A549 (cell line): ENCODE measurements at regions not wholly inside any gene's neighbourhood (a gene's known extent, or its start where the extent isn't known, plus 50 kb on each side); places are given as distances from the start of the nearest gene placed in this dataset.
"Not testable (repeated sequence)": the region's sequence is repeated elsewhere in the genome, so short reads cannot be mapped to it uniquely, and the experiment has no call there.

Source experiments
- ATAC-seq, 2 experiments: fragments of 200-7000 bp in 1 of 2; fragments of >200 bp in 1 of 2; cut with Nextera tagmentation in 1 of 2; cut with Tn5 transposase in 1 of 2; 3 replicates each; pipeline versions ENCODE4 v1.8.0 to v1.9.1; 2018 to 2020; ENCODE audit warnings: mild to moderate bottlenecking in 1 of 2, moderate library complexity in 1 of 2
- CTCF ChIA-PET: fragments of 300-600 bp; sonication (Branson Sonifier 250); formaldehyde crosslinking; extraction: SDS; loops from one replicate; lab custom pipeline; 2021; ENCODE audit warnings: antibody characterized with exemption, inconsistent platforms; lab: Yijun Ruan, JAX
- POLR2A ChIA-PET: fragments of 350-600 bp; formaldehyde crosslinking; extraction: SDS; loops from one replicate; lab custom pipeline; 2021; ENCODE audit warnings: antibody characterized with exemption, inconsistent platforms; lab: Yijun Ruan, JAX
- DNase-seq, 2 experiments: peaks; one replicate each; pipeline versions ENCODE4 v3.0.0 to v3.0.0-alpha.2; 2011 to 2016; ENCODE audit warnings: low read depth in 1 of 2, low spot score in 1 of 2
- FAIRE-seq: peaks from 2 replicates; lab custom pipeline; 2011; peaks lifted over from hg19 to GRCh38; lab: Jason Lieb, UNC
- H3K27ac ChIP-seq, 2 experiments: fragments of >200 bp; sonication (Bioruptor Twin); formaldehyde crosslinking; 3 replicates each; pipeline ENCODE4 v1.5.1; 2016 to 2017
- H3K4me1 ChIP-seq: fragments of >200 bp; sonication (Bioruptor Twin); formaldehyde crosslinking; 3 replicates; pipeline ENCODE4 v1.6.1; 2016
- H3K4me2 ChIP-seq: fragments of >200 bp; sonication (Bioruptor Twin); formaldehyde crosslinking; 3 replicates; pipeline ENCODE4 v1.6.1; 2016
- H3K4me3 ChIP-seq: fragments of >200 bp; sonication (Bioruptor Twin); formaldehyde crosslinking; 3 replicates; pipeline ENCODE4 v1.5.1; 2016
- H3K9me3 ChIP-seq: fragments of >200 bp; sonication (Bioruptor Twin); formaldehyde crosslinking; 3 replicates; pipeline ENCODE4 v1.6.1; 2016
- ATOH8 ChIP-seq: fragments of 250-450 bp; sonication (Bioruptor Pico); IDR thresholded peaks from 2 replicates; pipeline ENCODE4 v1.5.0; 2020; ENCODE audit warnings: low read depth, mild to moderate bottlenecking, moderate library complexity
- CEBPB ChIP-seq, 2 experiments: fragments of >200 bp in 1 of 2; sonication (Bioruptor Twin) in 1 of 2; formaldehyde crosslinking in 1 of 2; IDR thresholded peaks; 2 replicates each; pipeline ENCODE4 v1.6.1; 2012 to 2016
- CHD4 ChIP-seq: fragments of 200-600 bp; sonication (generic); IDR thresholded peaks from 2 replicates; pipeline ENCODE4 v1.6.1; 2016; ENCODE audit warnings: antibody characterized with exemption, mild to moderate bottlenecking, borderline replicate concordance
- CTCF ChIP-seq: fragments of >200 bp; sonication (Bioruptor Twin); formaldehyde crosslinking; IDR thresholded peaks from 3 replicates; pipeline ENCODE4 v1.5.1; 2016
- EHF ChIP-seq: fragments of 250-450 bp; sonication (Bioruptor Pico); IDR thresholded peaks from 2 replicates; pipeline ENCODE4 v1.5.0; 2020; ENCODE audit warnings: mild to moderate bottlenecking
- ELK1 ChIP-seq: fragments of 150-350 bp; IDR thresholded peaks from 2 replicates; pipeline ENCODE4 v1.6.1; 2014; ENCODE audit warnings: low read depth, mild to moderate bottlenecking, low read length
- EP300 ChIP-seq, 2 experiments: fragments of >200 bp; sonication (Bioruptor Twin); formaldehyde crosslinking; IDR thresholded peaks; 2 replicates in 1 of 2; 3 replicates in 1 of 2; pipeline ENCODE4 v1.6.1; 2016 to 2017
- ESRRA ChIP-seq: fragments of 150-350 bp; IDR thresholded peaks from 2 replicates; pipeline ENCODE4 v1.6.1; 2014; ENCODE audit warnings: mild to moderate bottlenecking, low read length, borderline replicate concordance
- FOSL2 ChIP-seq, 2 experiments: fragments of 450-650 bp in 1 of 2; fragments of >200 bp in 1 of 2; sonication (Bioruptor Twin) in 1 of 2; formaldehyde crosslinking; IDR thresholded peaks; 2 replicates each; pipeline versions ENCODE4 v1.5.0 to v1.6.1; 2016 to 2020; ENCODE audit warnings: mild to moderate bottlenecking in 1 of 2, moderate library complexity in 1 of 2
- FOXS1 ChIP-seq: fragments of 250-450 bp; sonication (Bioruptor Pico); IDR thresholded peaks from 2 replicates; pipeline ENCODE4 v1.5.0; 2020; ENCODE audit warnings: mild to moderate bottlenecking, moderate library complexity
- HDAC2 ChIP-seq: fragments of 200-600 bp; sonication (generic); IDR thresholded peaks from 2 replicates; pipeline ENCODE4 v1.6.1; 2016
- HES2 ChIP-seq: fragments of >200 bp; sonication (Bioruptor Twin); formaldehyde crosslinking; IDR thresholded peaks from 2 replicates; pipeline ENCODE4 v1.6.1; 2016
- HEYL ChIP-seq: fragments of 250-450 bp; sonication (Bioruptor Pico); IDR thresholded peaks from 2 replicates; pipeline ENCODE4 v1.8.0; 2021; ENCODE audit warnings: mild to moderate bottlenecking, moderate library complexity
- HOXB5 ChIP-seq: fragments of 250-450 bp; sonication (Bioruptor Pico); IDR thresholded peaks from 2 replicates; pipeline ENCODE4 v1.5.0; 2020; ENCODE audit warnings: mild to moderate bottlenecking, moderate library complexity
- JUN ChIP-seq, 2 experiments: fragments of >200 bp; sonication (Bioruptor Twin); formaldehyde crosslinking; IDR thresholded peaks; 2 replicates in 1 of 2; 3 replicates in 1 of 2; pipeline ENCODE4 v1.6.1; 2016 to 2017
- MAFK ChIP-seq: fragments of 450-650 bp; IDR thresholded peaks from 2 replicates; pipeline ENCODE4 v1.6.1; 2014; ENCODE audit not compliant: partially characterized antibody
- NFE2L2 ChIP-seq: fragments of 150-350 bp; conservative IDR thresholded peaks from 2 replicates; pipeline ENCODE4 v1.6.1; 2014; ENCODE audit warnings: low read length
- PBX3 ChIP-seq: IDR thresholded peaks from 2 replicates; pipeline ENCODE4 v1.6.1; 2012
- TFCP2L1 ChIP-seq: fragments of 250-450 bp; sonication (Bioruptor Pico); IDR thresholded peaks from 2 replicates; pipeline ENCODE4 v1.5.0; 2021; ENCODE audit warnings: mild to moderate bottlenecking
- USF2 ChIP-seq: fragments of 450-650 bp; IDR thresholded peaks from 2 replicates; pipeline ENCODE4 v1.6.1; 2014; ENCODE audit warnings: antibody characterized with exemption
- WGBS: methylation state at CpG from one replicate; pipeline ENCODE4 v1.1.6; 2017; ENCODE audit errors: missing lambda C conversion rate; 5-methylcytosine and 5-hydroxymethylcytosine counted together

- CTCF ChIA-PET: no interaction called here
These were observed 84.8 kb upstream of the ZFP42 start for GRCh38 chr4:187910741-187911140.

GRCh38 chr4:187915406-187915805 is 80.2 kb upstream of the ZFP42 start:
- H3K9me3 ChIP-seq, ATAC-seq, H3K4me2 ChIP-seq, H3K27ac ChIP-seq, CTCF ChIA-PET, POLR2A ChIA-PET, DNase-seq, H3K4me1 ChIP-seq, FAIRE-seq, H3K4me3 ChIP-seq: not testable (repeated sequence)
- 68% methylated on average over 5 of the region's 5 CpGs for WGBS

More at GRCh38 chr4:187910741-187911140, 84.8 kb upstream of the ZFP42 start:
- POLR2A ChIA-PET: no interaction called here
- no peak for ATAC-seq
- Histone ChIP-seq H3K27ac (no peak overlapping the region), H3K4me2 (no peak overlapping the region), H3K4me3 (no peak overlapping the region), H3K4me1 (peaks cover 6% of the 10 kb centered on the region; the same call in 1 of the 3 replicates), H3K9me3 (no peaks in the 10 kb centered on the region)
- DNase-seq: no peak
- 81% methylated on average over 4 of the region's 4 CpGs for WGBS
- FAIRE-seq: no peak
- TF ChIP-seq USF2 (no peak), EP300 (IDR thresholded peaks at IDR 0.05) (no peak), JUN (IDR thresholded peaks at IDR 0.05) (no peak), PBX3 (no peak), ESRRA (no peak), ELK1 (no peak), MAFK (no peak), NFE2L2 (no peak), ATOH8 (CRISPR knock-in tag) (no peak), FOSL2 (IDR thresholded peaks at IDR 0.05) (no peak), FOSL2 (CRISPR knock-in tag; IDR thresholded peaks at IDR 0.05) (no peak), FOXS1 (CRISPR knock-in tag) (no peak), CTCF (no peak), EHF (no peak), CHD4 (no peak), HDAC2 (no peak), TFCP2L1 (CRISPR knock-in tag) (no peak), HOXB5 (no peak), HEYL (CRISPR knock-in tag) (no peak), CEBPB (IDR thresholded peaks at IDR 0.05) (no peak), HES2 (no peak)
